Amniotic epithelial cell (primary cell): ENCODE measurements at regions not wholly inside any gene's neighbourhood (a gene's known extent, or its start where the extent isn't known, plus 50 kb on each side); places are given as distances from the start of the nearest gene placed in this dataset.
"Not testable (repeated sequence)": the region's sequence is repeated elsewhere in the genome, so short reads cannot be mapped to it uniquely, and the experiment has no call there.

Experiments used
- DNase-seq: peaks from one replicate; pipeline ENCODE4 v3.0.0-alpha.2; 2010; ENCODE audit warnings: low read depth

DNA sequence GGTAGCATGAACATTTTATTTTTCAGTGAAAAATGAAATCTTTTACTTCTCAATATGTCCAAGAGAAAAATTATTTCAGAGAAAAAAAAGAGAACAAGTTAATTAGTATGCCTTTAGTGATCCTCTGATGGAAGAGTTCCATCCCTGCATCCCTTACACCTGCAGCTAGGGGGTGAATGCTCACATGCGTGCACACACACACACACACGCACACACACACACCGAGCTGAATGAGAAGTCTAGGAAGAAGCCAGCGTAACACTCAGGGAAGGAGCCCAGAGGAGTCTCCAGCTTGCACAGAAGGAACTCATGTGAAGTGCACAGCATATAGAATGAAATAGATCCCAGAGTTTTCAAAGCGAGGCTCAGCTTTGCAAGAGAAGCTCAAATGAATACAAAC, 510.5 kb downstream of the IRS2 start:
- peak; percentile 57 for DNase-seq

DNA sequence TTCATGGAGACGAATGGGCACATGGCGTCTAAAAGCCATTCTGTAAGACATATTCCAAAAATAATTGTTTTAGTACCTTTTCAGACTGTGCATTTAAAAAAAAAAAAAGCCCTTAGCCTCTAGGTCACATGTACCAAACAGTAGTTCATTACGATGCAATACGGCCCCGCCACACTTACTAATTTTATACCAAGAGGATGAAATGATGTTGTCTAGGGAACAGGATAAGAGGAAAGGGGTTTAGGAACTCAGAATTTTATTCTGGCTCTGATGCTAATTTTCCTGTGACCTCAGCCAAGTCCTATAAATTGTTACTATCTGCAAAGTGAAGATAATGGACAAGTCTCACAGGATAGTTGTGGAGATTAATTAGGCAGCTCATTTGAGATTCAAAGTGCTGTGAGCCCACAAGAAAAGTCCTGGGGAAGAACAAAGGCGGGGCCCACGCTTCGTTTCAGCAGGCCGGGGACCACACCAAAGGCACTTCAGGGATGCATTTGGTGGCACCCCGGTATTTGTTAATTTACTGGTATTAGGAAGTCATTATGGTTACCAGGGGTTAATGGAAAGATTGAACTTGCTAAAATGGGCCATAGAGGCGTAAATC, 511.1 kb downstream of the IRS2 start:
- DNase-seq, result no peak

DNA sequence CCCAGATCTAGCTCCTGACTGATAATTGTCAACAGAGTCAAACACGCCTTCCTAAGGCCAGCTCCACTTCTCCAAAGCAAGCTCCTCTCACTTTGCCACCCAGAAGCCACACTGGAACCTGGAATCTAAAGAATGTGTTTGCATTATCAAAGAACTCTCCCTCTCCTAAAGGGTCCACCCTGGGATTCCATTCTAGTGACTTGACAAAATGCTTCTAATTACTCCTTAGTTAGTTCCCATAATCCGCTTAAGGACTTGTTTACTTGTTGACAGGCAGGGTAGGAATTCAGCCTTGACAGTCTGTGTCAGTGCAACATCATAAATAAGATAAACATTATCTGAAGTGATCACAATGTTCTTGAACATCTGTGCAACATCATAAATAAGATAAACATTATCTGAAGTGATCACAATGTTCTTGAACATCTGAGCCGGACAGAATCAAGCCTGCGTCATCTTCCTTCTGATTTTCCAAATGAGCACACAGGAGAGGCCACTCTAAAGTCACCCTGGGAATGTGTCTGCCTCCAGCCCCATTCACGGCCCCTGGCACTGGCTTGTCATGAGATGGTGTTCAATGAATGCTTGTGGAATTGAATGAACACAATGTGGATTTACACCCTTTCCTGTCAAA, 512.1 kb downstream of the IRS2 start:
- peak; percentile 98 for DNase-seq

DNA sequence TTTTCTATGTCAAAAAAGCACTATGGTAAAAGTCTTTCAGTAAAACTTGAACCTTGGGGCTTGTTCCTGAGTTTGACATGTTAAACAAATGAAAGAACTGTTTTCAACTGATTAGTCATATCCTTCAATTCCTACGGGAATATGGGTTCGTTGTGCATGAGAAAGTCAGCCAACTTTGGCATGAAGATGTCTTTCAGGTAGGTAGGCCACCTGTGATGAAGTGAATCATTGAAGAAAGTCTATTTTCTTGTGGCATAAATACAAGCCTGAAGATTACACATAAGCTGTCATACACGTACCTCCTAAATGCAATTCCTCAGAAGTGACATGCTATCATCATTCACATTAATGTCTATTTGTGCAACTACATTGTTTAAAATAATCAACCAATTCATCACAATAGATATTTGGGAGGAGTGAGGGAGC, 513.0 kb downstream of the IRS2 start:
- DNase-seq, result peak; percentile 54

DNA sequence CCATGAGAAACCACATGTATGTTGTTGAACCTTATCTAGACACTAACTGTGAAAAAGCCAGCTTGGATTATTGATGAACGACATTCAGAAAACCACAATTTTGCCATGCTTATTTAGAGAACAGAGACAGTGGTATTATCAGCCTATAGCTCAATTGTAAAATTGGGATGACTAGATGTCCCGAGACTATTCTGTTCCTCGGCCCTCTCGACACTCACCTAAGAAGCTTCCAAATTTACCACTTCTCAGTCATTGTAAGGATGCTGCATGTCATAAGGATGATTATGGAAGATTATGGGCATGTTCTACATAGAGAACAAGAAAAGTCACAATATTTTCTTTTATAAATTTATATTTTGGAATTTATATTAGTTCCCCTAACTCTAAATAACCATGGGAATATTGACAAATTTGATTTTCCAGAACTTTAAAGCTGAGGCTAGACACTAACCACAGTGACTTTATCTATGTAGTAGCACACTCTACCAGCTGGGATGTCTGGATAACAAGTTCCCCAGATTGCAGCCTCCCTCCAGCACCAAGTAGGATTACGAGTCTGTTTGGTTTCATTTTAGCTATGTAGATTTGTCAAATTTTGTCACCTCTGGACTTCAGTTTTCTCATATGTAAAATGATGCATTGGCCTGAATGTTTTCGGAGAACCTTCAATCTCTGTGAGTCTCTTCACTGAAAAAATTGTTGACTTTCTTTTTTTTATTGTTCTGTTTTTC, 513.6 kb downstream of the IRS2 start:
- DNase-seq, result peak; percentile 49

DNA sequence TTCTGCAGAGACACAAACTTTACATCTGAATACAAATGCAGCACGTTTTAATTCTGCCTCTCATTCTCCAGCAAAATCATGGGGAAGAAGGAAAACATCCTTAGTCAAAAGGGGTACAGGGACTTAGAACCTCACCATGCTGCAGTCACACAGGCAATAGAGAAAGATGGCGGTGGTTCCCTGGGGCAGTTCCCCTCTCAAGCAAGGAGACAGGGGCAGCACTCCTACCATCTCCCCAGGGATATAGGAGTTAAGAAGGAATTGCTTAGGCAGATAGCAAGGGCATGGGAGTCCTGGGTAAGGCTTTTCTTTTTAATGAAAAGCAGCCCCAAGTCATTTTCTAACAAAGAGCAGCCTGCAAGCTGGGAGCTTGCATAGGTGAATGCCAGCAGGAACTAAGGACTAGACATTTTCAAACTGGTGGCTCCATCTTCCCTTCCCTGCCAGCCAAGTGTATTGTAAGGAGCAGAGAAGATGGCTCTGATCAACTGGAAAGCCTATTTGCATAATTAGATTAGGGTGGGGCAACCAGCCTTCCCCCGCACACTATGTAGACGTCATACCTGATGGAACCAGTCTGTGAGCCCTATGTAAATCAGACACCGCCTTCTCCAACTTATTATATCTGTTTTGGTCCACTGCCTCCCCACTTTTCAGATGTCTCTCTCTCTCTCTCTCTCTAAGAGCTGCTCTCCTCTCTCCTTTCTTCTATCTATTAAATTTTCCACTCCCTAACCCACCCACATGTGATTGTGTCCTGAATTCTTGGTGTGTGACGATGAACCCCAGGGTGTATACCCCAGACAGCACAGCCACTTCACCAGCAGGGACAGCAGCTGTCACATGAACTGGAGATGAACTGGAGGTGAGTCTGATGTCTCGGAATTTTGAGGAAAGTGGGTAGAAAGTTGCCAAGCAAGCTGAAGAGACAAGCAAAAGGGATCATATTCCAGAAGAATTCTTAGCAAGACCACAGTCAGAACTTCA, 514.5 kb downstream of the IRS2 start:
- peak; percentile 82 for DNase-seq

DNA sequence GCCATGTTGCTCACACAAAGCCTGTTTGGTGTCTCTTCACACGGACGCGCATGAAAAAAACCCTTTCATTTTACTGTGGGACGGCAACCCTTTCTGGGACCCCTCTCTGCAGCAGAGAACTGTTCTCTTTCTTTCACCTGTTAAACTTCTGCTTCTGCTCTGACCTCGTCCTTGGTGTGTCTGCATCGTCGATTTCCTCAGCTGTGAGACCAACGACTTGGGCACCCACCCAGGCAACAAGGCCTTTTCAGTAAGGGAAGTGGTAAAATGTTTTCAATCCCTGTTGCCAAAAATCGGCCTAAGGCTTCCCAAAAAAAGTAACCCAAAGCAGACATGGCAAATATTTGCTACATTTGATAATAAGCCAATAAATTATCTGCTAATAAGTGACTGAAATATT, 515.3 kb downstream of the IRS2 start:
- DNase-seq, result no peak

DNA sequence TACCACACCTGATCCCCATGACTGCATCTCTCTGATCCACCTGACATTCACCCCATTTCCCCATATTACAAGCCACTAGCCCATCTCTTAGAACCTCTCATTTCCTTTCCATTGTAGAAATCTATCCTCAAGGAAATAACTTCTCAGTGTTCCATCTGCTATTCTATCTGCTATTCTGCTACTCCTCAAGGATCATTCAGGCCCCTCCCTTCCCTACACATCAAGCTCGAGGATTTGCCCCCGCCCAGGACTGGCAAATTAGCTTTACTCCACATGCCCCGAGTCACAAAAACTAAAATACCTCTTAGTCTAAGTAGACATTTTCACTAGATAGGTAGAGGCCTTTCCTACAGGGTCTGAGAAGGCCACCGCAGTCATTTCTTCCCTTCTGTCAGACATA, 517.0 kb downstream of the IRS2 start:
- not testable (repeated sequence) for DNase-seq

DNA sequence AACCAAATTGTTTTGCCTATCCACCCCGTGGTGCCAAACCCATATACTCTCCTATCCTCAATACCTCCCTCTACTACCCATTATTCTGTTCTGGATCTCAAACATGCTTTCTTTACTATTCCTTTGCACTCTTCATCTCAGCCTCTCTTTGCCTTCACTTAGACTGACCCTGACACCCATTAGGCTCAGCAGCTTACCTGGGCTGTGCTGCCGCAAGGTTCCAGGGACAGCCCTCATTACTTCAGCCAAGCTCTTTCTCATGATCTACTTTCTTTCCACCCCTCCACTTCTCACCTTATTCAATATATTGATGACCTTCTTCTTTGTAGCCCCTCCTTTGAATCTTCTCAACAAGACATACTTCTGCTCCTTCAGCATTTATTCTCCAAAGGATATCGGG, 517.9 kb downstream of the IRS2 start:
- DNase-seq, result not testable (repeated sequence)

DNA sequence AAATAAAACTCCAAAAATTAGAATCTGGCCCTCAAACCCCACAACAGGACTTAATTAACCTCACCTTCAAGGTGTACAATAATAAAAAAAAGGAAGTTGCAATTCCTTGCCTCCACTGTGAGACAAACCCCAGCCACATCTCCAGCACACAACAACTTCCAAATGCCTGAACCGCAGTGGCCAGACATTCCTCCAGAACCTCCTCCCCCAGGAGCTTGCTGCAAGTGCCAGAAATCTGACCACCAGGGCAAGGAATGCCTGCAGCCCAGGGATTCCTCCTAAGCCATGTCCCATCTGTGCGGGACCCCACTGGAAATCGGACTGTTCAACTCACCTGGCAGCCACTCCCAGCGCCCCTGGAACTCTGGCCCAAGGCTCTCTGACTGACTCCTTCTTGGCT, 519.0 kb downstream of the IRS2 start:
- peak; percentile 46 for DNase-seq

DNA sequence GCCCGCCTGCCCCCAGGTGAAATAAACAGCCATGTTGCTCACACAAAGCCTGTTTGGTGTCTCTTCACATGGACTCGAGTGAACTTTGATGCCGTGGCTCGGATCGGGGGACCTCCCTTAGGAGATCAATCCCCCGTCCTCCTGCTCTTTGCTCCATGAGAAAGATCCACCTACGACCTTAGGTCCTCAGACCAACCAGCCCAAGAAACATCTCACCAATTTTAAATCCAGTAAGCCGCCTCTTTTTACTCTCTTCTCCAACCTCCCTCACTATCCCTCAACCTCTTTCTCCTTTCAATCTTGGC, 521.0 kb downstream of the IRS2 start:
- not testable (repeated sequence) for DNase-seq

DNA sequence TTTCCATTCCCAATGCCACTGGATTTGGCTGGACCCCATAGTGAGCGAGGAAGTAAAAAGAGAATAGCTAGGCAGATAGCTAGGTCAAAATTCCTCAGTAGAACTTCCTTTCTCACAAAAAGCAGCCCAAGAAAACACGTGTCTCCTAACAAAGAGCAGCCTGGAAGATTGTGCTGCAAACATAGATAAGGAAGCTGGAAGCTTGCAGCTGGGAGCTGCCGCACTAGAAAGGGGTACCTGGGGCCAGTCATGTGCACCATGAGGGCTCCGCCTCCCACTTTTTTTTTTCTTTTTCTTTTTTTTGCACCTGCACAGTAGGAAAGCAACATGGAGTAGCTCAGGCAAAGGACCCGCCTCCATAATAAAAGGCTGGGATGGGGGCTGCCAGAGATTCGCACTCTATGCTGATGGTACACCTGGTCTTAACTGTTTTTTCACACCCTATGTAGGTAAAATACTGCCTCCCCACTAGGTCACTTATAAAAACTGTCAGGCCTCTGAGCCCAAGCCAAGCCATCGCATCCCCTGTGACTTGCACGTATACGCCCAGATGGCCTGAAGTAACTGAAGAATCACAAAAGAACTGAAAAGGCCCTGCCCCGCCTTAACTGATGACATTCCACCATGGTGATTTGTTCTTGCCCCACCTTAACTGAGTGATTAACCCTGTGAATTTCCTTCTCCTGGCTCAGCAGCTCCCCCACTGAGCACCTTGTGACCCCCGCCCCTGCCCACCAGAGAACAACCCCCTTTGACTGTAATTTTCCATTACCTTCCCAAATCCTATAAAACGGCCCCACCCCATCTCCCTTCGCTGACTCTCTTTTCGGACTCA, 521.6 kb downstream of the IRS2 start:
- peak; percentile 44 for DNase-seq

DNA sequence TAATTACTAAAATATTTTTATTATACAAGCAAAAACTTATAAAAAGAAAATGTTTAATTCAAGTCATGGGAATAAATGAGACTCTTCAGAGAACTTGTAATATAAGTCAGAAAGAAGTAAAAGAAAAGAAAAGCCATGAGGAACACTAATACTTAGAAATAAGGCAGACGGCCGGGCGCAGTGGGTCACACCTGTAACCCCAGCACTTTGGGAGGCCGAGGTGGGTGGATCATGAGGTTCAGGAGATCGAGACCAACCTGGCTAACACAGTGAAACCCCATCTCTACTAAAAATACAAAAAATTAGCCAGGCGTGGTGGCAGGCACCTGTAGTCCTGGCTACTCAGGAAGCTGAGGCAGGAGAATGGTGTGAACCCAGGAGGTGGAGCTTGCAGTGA, 528.6 kb downstream of the IRS2 start:
- not testable (repeated sequence) for DNase-seq
